ENCODE measurements at regions not wholly inside any gene's neighbourhood (a gene's known extent, or its start where the extent isn't known, plus 50 kb on each side); places are given as distances from the start of the nearest gene placed in this dataset.
"Not testable (repeated sequence)": the region's sequence is repeated elsewhere in the genome, so short reads cannot be mapped to it uniquely, and the experiment has no call there.

DNA sequence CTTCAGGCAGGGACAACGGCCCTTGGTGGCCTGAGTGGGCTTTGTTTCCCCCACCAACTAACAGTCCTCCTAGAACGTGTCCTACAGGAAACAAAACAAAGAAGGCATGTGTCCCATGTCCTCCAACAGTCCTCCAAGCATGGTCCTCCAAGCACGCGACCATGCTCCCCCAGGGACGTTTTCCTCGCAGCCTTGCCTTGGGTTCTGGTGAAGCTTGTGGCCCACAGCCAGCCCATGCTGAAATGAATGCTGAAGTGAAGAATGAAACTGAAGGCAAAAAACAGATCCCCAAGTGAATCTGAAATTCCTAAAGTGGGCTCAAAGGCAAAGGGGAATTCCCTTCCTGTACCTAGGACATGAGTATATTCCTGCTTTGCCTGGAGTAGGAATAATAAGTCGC is 176.6 kb downstream of the JCAD start:
- no peak for DNase-seq (ENCODE audit: low read depth, low spot score)

- no peak for DNase-seq (ENCODE audit: low read depth, low spot score)
These were observed 177.6 kb downstream of the JCAD start for GRCh38 chr10:29881811-29882210.

- DNase-seq (ENCODE audit: low read depth, low spot score) = no peak
These were observed 178.0 kb downstream of the JCAD start for GRCh38 chr10:29881336-29881771.

DNA sequence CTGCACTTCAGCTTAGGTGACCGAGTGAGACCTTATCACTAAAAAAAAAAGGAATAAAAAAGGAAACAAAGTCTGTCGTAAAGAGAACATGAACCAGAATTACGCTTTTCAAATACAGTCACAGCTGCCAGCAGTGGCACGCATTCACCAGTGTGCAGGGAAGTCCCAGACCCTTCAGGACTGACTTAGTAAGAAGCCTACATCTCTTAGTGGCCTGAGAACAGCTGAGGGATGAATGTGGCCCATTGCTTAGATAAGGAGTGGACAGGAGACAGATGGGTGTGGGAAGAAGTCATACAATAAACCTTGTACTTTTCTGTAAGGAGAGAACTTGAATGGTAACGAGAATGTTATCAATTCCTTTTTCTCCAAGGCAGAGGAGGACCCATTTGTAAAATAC is 178.5 kb downstream of the JCAD start:
- no peak for DNase-seq (ENCODE audit: low read depth, low spot score)

- DNase-seq (ENCODE audit: low read depth, low spot score) = no peak
These were observed 179.5 kb downstream of the JCAD start for GRCh38 chr10:29879862-29880261.

DNA sequence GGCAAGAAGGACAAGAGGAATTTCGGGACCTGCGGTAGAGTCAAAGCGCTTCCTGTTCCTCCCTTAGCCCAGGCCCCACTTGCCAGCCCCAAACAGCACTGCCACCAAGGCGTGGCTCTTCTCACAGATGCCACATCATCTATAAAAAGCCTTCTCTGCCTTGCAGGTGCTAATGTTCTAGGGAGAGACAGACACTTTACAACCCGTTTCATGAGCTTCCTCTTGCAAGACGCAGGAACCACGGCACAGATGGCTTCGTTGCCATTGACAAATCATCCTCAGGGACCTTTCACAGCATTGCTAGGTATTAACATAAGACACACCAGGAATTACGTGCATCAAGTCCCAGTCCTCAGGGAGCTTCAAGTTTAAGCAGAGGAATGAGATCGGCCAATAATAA is 180.9 kb downstream of the JCAD start:
- no peak for DNase-seq (ENCODE audit: low read depth, low spot score)

DNA sequence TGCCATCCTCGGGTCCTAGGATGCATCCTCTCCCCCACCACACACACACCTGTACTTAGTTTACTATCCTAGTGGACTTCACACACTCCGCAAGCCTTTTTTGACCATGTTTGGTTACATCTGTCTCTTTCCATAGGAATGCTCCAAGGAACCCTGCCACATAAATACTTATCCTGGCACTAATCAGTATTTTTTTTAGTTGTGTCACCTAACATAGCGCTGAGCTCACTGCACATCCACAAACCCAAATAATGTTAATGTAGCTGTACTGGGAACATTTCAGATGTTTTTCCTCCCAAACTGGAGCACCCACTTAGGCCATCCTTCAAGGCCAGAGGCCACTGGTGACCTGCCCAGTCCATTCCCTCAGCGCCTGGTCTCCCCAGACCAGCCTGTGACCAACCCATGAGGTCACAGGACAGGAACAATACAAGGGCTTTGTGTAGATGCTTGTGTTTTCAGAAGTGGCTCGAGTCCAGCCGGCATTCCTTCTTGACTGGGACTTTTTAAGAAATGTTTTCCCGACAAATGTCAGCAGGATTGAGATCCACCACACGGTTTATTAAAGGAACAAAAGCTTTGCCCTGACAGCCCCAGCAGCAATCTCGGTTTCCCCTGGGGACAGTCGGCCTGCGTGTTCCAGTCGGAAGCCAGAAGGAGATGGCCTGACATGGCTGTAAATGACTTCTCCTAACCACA is 181.4 kb downstream of the JCAD start:
- DNase-seq (ENCODE audit: low read depth, low spot score) = peak; percentile 82

DNA sequence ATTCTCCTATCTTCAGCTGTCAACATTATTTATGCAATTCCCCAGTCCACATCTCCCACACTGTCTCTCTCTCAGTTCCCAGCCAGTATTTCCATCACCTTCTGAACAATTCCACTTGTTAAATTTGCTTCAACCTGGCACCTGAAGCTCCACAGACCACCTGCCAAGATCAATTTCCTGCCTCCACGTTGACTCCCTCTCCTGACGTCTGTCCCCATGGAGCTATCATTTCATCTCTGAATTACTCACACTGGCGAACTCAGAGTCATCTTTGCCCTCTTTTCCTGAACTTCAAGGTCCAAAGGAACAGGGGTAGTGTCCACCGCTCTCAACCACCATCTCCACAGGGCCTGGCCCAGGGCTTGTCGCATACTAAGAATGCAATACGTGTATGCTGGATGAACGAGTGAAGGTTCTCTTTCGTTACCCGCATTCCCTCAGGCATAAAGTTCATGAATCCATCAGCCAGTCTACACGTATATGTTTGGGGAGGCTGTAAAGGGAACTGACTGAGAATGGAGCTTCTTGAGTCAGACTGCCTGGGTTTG is 183.3 kb downstream of the JCAD start:
- DNase-seq (ENCODE audit: low read depth, low spot score) = no peak

GRCh38 chr10:29874606-29875269 is 184.6 kb downstream of the JCAD start:
- DNase-seq (ENCODE audit: low read depth, low spot score) = no peak

DNA sequence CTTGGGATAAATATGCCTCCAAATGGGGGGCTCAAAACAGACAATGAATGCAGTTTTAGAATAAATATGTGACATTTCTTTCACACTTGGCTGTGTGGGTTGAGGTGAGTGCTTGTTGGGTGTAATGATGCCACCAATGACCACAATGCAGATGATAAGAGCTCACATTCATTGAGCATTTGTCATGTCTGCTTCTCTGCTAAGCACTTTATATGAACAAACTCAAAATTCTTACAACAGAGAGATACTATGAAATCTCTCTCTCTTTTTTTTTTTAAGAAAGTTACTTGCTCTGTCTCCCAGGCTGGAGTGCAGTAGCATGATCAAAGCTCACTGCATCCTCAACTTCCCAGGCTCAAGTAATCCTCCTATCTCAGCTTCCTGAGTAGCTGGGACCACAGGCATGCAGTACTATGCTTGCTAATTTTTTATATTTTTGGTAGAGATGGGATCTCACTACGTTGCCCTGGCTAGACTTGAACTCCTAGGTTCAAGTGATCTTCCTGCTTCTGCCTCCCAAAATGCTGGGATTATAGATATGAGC is 185.4 kb downstream of the JCAD start:
- peak; percentile 51 for DNase-seq (ENCODE audit: low read depth, low spot score)

- DNase-seq (ENCODE audit: low read depth, low spot score) = no peak
These were observed 188.8 kb downstream of the JCAD start for GRCh38 chr10:29870522-29871044.

DNA sequence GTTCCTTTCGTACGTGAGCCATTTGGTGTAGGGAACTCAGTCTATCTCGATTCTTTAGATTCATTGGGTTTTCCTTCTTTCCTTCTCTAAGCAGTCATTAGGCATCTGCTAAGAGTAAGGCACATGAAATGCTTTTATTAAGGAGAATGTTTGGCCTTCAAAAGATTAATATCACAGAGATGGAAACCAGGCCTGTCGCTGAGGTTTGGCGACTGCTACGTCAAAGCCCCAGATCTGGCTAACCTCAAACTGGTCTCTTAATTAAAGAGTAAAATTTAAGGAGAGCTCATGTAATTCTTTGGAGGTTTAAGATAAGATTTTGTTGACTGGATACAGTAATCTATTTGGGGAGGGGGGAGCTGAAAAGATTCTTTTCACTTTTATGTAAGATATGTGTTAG is 189.8 kb downstream of the JCAD start:
- DNase-seq (ENCODE audit: low read depth, low spot score) = no peak

GRCh38 chr10:29866356-29866755 is 193.0 kb downstream of the JCAD start:
- no peak for DNase-seq (ENCODE audit: low read depth, low spot score)

DNA sequence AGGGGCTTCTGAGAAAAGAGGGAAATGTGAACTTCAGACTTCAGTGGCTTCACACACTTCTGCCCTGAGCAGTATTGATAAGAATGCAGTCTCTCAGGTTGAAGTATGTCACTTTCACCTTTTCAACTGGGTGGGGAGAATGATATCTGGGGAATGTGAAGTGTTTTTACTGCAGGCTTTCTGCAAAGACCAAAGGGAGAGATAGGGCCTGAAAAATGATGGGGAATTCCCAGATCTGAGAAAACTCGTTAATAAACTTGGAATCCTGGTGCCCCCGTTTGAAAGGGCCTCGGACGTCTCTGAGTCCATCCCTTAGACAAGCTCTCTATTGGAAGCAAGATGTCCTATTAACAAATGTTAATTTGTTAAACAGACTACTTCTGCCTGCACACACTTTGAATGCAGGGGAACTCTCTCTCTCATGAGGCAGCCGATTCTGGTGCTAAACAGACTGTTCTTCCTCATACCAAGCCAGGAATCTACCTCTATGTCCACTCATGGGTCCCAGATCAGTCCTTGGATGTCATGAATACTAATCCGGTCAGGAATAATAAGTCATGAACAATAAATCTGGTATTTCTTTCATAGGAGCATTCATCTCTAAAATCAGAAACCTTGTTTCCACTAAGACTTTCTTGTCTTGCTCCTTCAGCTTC is 193.6 kb downstream of the JCAD start:
- DNase-seq (ENCODE audit: low read depth, low spot score) = peak; percentile 77

DNA sequence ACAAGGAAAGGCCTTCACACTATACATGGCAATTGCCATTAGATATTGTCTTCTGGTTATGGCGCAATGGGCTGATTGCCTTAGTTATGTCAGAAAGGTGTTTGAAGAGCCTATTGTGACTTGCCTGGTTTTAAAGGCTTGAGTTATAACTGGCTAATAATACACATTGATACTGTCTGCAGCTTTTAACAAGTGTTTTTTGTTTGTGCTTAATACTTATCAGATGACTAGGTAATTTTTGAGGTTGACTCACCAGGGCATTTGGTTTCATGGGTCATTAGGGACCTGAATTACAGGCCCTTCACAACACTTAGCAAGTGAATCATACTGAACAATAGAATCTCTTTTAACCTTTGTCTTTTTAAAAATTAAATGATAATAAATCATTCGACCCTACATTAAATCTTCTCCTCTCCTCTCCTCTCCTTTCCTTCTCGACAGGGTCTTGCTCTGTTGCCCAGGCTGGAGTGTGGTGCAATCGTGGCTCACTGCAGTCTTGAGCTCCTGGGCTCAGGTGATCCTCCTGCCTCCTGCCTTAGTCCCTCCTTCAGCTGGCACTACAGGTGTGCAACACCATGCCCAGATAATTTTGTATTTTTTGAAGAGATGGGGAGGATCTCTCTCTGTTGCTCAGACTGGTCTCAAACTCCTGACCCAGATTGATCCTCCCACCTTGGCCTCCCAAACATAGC is 196.3 kb downstream of the JCAD start:
- DNase-seq (ENCODE audit: low read depth, low spot score) = peak; percentile 83

DNA sequence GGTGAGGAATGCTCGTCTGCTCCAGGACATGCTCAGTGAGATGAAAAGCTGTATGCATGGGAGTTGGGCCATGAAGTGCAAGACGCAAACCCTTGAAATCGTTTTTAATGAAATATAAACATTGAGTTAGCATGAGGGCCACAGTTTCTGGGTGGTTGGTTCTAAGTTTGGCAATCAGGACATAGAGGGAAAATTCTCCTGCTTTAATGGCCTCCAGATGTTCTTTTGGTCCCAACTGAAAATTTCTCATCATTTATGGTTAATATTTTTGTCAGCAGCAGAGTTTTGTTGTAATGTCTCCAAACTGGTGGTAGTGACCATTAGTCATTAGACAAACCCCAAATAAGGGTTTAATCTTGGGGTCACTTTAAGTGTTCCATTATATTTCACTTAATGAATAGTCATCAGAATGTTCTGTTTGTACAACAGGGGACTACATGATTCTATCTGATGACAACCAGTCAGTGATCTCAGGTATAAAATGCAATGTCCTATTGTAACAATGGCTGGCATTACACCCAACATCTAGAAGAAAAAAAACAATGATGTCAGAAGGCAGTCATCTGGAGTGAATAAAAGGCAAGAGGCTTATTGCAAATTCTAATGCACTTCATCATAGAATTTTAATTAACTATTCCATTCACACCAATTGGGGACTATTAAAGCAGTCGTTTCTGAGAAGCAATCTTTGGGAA is 197.4 kb downstream of the JCAD start:
- DNase-seq (ENCODE audit: low read depth, low spot score) = peak; percentile 52

- DNase-seq (ENCODE audit: low read depth, low spot score) = not testable (repeated sequence)
These were observed 198.2 kb downstream of the JCAD start for GRCh38 chr10:29861231-29861630.

DNA sequence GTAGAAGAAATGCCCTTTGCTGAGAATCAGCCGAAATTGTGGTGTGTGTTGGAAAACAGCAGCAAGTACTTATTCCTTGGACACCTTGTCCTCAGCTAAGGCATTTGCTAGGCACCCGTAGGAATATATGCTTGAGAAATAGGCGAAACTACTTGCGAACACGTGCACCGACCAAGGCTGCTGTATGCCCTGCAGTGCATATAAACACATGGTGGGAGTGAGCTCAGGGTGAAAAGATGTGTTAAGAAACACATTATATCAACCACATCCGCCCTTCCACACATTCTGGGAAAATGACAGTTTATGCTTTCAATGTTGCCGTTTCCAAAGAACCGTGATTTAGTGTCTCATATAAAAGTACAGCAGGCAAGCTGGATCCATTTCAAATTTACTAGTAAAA is 199.2 kb downstream of the JCAD start:
- no peak for DNase-seq (ENCODE audit: low read depth, low spot score)

DNA sequence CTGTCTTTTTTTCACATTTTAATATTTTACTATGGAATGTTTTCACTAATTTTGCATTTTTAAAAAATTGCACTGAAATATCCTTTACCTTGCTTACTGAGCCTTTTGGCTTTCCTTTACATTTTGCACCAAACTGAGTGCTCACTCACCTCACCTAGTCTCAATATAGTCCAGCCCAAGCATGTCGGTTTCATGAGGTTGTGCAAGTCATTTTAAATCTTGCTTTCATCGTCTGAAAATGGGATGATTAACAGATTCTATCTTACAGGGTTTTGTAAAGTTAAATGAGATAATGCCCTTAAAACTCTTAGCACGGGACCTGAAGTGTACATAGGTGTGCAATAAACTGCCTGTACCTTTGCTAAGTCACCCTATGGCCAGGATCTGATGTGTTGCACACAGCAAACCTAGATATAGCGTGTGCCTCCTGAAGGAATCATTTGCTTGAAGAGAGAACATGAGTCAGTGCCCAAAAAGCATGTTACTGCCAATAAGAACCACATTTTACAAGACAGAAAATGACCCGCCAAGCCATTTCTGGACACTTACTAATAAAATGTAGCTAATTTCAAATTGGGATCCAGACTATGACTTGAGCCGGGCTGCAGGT is 199.8 kb downstream of the JCAD start:
- peak; percentile 71 for DNase-seq (ENCODE audit: low read depth, low spot score)

DNA sequence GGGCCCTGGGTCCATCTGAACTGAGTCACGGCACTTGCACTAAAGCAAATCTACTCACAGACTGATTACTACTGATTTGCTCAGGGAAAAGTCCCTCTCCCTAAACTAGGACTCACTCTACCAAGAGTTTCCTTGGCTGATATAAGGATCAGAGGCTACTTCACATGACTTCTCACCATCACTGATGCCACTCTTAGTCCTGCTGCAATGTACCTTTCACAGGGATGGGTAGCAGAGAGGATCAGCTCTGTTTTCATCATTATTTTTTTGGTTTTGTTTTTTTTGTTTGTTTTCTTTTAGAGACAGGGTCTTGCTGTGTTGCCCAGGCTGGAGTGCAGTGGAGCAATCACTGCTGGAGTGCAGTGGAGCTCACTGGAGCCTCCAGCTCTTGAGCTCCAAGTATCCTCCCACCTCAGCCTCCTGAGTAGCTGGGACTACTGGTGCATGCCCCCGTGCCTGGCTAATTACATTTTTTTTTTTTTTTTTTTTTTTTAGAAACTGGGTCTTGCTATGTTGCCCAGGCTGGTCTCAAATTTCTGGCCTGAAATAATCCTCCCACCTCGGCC is 200.6 kb downstream of the JCAD start:
- no peak for DNase-seq (ENCODE audit: low read depth, low spot score)
